ENCODE measurements at regions not wholly inside any gene's neighbourhood (a gene's known extent, or its start where the extent isn't known, plus 50 kb on each side); places are given as distances from the start of the nearest gene placed in this dataset.

- DNase-seq (ENCODE audit: low spot score), result no peak
Observed at GRCh38 chr7:84548366-84549365, 354.1 kb upstream of the SEMA3A start.

DNA sequence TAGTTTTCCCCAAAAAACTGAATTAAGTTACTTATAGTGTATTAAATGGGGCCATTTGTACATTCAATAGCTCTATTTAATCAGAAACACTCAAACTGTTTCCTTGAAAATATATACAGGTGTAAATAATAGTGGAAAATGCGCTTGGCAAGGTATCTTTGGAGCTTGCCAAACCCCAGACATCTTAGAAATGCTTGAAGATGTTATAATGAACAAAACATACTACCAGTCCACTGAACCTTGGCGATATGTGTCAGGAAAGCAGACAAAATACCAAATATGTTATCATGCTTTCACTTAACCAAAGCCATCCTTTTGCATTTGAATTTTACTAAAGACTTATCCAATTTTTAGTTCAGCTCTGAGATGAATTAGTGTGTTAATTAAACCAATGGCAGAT is 352.7 kb upstream of the SEMA3A start:
- DNase-seq (ENCODE audit: low spot score), result no peak

- no peak for DNase-seq (ENCODE audit: low spot score)
Observed at GRCh38 chr7:84546403-84546802, 351.8 kb upstream of the SEMA3A start.

DNA sequence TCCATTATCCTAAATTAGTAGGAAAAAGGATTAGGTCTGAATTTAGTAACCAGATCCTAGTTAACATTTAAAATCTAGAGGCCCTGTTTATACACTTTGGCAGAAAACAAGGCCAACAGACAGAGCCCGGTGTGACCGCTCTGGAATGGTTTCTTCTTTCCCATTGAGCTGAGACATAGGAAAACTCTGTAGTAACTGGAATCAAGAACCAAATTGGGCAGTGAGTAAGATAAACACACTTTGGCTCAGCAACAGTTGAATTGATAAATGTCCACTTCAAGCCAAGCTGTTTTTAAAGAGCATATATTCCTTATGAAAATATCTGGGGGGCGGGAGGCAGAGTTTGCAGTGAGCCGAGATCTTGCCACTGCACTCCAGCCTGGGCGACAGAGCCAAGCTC is 343.7 kb upstream of the SEMA3A start:
- DNase-seq (ENCODE audit: low spot score), result no peak

GRCh38 chr7:84536271-84536870 is 341.8 kb upstream of the SEMA3A start:
- no peak for DNase-seq (ENCODE audit: low spot score)

DNA sequence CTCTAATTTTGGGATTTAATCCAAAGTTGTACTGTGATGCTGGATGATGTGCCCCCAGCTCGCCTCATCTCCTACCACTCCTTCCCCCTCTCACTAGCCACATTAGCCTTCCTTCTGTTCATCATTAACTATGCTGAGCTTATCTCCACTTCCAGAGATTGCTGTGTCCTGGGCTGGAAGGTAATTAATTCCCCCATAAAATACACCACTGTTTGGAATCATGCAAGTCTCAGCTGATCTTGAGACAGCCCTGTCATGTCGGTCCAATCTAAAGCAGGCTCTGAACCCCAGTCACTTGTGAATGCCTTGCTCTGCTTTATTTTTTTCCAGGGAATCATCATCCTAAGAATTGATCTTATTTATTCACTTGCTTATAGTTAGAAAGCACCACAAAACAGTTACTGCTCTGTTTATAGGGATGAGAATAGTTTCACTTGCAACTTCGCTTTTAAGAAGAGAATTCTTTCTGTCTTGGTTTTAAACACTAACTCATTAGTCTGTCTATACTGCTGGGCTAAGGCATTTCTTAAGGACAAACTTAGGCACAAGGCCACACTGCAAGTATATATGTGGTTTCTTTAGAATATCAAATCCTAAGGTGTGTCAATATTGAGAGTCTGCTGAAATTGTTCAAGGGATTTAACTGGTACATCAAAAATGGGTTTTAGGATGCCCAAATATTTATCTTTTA is 341.1 kb upstream of the SEMA3A start:
- DNase-seq (ENCODE audit: low spot score), result no peak

DNA sequence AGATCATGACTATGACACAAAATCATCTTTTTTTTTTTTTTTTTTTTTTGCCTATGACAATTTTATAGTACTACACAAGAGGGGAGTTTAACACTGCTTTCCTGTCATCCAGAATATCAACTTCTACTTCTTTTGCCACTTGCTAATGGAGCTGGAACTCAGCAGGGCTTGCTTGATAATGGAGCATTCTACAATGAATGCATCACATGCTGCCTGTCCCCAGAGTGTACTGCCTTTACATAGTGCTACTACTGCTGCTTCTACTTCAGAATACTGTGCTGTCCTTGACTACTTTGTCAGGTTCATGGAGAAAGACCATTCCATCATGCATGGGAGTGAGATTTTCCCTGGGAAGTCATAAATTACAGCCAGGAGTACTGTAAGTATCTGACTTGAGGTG is 338.6 kb upstream of the SEMA3A start:
- no peak for DNase-seq (ENCODE audit: low spot score)

- no peak for DNase-seq (ENCODE audit: low spot score)
Observed at GRCh38 chr7:84532196-84532595, 337.6 kb upstream of the SEMA3A start.

GRCh38 chr7:84529480-84530205 is 335.1 kb upstream of the SEMA3A start:
- DNase-seq (ENCODE audit: low spot score), result no peak

DNA sequence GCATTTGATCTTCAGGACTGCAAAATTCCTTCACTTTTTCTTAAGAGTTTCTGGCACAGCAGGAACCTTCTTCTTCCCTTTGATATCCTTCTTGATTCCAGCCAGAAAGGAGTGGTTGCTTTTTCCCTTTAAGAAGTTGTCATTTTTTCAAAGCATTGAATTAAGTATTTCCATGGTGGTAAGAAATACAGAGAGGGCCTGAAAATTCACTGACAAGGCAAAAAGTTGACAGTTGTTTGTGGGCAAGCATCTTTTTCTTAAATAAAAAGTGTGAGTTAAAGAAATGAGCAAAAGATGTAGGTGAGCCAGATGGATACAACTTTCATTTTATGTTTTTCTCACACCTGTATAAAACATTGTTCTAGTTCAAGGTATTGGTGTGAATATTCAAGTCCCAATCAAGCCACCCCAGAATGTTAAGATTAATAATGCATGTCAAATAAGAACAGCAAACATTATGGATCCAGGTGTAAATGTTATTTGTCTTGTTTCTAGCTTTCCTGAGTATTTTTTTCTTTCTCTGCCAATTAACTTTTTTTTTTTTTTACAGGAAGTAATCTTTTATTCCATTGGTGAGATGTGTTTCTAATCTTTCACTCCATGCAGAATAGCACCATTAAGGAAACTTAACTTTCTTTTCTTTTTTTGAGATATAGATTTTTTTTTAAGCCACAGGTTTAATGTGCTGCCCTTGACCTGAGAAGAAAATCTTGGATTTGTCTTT is 334.3 kb upstream of the SEMA3A start:
- DNase-seq (ENCODE audit: low spot score), result no peak

DNA sequence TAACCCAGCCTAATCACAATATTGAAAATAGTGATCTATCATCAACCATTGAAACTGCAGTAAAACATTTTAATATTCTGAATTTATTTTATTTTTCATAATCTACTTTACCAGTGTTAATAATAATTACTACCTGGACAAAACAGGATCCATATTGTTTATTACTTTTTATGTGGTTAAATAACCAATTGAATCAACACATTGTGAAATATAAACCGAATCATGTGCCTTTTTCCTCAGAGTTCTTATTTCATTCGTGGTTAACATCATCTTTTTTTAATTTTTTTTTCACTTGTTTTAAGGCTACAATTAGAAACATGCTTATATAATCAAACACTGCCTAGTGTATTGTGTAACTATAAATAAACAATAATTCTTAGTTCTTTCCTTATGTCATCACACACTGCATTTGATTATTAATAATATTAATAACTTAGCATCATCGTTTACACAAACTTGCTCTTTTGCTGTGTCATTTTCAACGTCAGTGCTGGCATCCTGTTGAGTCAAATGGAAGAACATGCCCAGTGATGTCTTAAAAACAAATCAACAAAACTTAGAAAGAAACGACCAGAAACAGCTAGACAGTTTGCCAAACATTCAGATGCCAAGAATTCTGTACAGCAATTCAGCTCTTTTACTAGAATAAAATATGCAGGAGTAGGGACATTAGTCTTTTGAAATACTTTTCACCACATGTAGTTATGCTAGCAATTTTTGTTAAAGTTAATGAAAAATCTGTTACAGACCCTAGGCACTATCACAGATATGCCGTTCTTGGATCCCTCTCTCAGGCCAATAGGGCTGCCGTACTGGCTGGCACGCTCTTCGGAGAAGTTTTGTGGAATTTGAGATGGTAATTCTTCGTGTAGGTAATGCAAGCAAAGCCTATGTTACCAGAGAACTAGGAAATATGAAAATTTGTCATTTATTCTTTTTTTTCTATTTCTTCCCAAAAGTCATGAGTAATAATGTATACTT is 330.4 kb upstream of the SEMA3A start:
- no peak for DNase-seq (ENCODE audit: low spot score)

DNA sequence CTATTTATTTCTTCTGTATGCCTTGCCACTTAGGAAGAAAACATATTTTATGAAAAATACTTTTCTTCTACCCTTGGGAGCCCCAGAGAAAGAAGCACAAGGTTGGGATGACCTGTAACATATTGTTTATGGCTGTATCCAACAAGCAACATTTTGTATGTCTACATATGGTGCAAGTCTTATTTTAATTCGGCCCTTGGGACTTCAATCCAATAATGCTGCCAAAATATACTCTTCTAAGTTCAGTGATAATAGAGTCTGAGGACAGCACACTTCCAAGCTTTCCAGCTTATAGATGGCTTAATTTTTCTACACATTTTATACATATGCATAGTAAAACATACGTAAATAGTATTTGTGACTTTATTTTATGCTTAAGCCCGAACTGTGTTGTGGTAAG is 318.5 kb upstream of the SEMA3A start:
- DNase-seq (ENCODE audit: low spot score), result no peak

GRCh38 chr7:84512055-84512454 is 317.5 kb upstream of the SEMA3A start:
- no peak for DNase-seq (ENCODE audit: low spot score)

- DNase-seq (ENCODE audit: low spot score), result no peak
Observed at GRCh38 chr7:84510505-84510904, 315.9 kb upstream of the SEMA3A start.

DNA sequence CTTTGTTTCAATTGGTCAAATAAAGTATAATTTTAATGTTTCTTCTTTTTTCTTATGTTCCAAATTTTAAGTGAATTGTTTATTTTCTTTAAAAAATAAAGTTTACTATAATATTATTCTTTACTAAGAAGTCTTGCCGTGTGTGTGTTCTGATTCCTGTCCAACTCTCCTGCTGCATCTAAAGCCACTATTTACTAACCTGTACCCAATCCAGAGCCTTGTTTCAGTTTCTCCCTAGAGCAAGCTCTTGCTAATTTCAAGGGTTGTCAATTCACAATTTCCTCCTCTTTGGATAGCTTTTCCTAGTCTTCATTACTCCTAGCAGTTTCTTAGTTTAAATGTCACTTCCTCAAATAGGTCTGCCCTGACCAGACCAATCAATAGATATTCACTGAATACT is 314.9 kb upstream of the SEMA3A start:
- no peak for DNase-seq (ENCODE audit: low spot score)

DNA sequence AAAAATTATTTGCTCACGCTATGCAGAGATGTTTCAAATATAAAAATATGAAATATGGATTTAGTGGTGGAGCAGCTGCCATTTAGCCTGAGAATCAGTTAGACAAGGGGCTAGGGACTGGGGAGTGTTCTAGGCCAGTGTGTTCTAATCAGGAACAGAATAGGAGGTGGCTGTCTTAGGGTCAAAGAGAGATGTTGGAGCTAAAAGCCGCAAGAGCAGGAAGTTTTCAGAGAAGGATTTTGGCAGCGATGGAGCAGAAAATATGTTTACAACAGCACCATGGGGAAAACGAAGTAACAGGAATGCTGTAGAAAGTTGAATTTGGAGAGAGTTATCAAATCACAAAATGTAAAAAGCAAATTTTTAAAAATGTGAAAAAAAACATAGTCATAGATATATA is 314.0 kb upstream of the SEMA3A start:
- no peak for DNase-seq (ENCODE audit: low spot score)

DNA sequence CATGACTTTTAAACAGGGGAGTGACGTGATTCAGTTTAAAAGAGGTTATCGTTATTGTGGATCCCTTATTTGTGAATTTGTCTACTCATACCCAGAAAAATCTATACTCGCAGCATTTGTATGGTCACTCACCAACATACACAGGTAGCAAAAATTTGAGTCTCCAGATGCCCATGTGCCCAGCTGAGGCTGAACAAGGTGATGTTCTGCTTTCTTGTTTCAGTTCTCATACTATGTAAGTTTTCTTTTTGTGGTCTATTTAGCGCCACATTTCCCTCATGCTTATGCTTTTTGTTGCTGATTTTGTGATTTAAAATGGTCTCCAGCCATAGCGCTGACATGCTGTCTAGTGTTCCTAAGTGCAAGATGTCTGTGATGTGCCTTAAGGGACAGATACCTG is 312.9 kb upstream of the SEMA3A start:
- DNase-seq (ENCODE audit: low spot score), result no peak

- no peak for DNase-seq (ENCODE audit: low spot score)
Observed at GRCh38 chr7:84506151-84506550, 311.6 kb upstream of the SEMA3A start.

DNA sequence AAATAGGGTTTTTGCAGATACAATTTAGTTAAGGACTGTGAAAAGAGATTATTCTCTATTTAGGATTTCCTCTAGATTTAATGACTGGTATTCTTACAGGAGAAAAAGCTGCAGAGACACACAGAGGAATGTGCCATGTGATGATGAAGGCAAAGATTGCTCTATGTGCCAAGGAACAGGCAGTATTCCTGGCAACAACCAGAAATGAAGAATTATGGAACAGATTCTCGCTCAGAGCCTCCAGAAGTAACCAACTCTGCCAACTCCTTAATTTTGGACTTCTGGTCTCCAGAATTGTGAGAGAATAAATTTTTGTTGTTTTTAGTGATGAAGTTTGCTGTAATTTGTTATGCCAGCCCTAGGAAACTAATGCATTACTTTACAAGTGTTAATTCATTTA is 307.6 kb upstream of the SEMA3A start:
- DNase-seq (ENCODE audit: low spot score), result no peak

DNA sequence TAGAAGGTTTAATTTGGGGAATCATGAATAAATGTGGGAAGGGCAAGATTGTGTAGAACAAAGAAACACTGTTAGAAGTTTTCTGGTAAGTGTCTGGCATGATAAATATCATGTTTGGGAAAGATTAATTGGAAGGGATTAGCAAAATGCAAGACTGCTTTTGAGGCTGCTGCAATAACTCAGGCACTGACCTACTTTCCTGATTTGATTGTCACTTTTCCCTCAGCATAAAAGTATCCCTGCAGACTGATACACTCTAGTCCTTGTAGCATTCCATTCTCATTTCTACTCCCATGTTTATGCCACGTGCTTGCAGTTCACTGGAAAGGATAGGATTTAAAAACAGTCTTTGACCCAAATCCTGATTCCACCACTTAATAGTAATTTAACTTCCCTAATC is 303.3 kb upstream of the SEMA3A start:
- no peak for DNase-seq (ENCODE audit: low spot score)

Data from ureter (tissue), 1 donor.